Activated CD8-positive, alpha-beta T cell treated with anti-CD3 and anti-CD28 coated beads for 36 hours (primary cell): ENCODE measurements at regions not wholly inside any gene's neighbourhood (a gene's known extent, or its start where the extent isn't known, plus 50 kb on each side); places are given as distances from the start of the nearest gene placed in this dataset.

Source experiments
- ATAC-seq: fragments of 200-7000 bp; cut with Tn5 transposase; one replicate; pipeline ENCODE4 v1.10.0; 2021; ENCODE audit warnings: mild to moderate bottlenecking, moderate library complexity
- CTCF ChIA-PET: fragments of 350-600 bp; sonication (Branson Sonifier 250); formaldehyde crosslinking; loops from one replicate; lab custom pipeline; 2021; ENCODE audit warnings: antibody characterized with exemption; lab: Charles Lee
- POLR2A ChIA-PET: fragments of 350-600 bp; sonication (Branson Sonifier 250); formaldehyde crosslinking; loops from one replicate; lab custom pipeline; 2021; ENCODE audit warnings: antibody characterized with exemption; lab: Charles Lee
- DNase-seq: peaks from one replicate; pipeline ENCODE4 v3.0.0-alpha.2; 2020
- H3K27ac Mint-ChIP-seq: one replicate; pipeline ENCODE4 v1.8.0; 2021; ENCODE audit warnings: mild to moderate bottlenecking, mixed read lengths
- H3K27me3 Mint-ChIP-seq: one replicate; pipeline ENCODE4 v1.8.0; 2021; ENCODE audit warnings: mixed read lengths
- H3K36me3 Mint-ChIP-seq: one replicate; pipeline ENCODE4 v1.8.0; 2021; ENCODE audit warnings: low read depth, mixed read lengths
- H3K4me1 Mint-ChIP-seq: one replicate; pipeline ENCODE4 v1.8.0; 2021; ENCODE audit warnings: low read depth, mixed read lengths
- H3K4me3 Mint-ChIP-seq: one replicate; pipeline ENCODE4 v1.8.0; 2021; ENCODE audit warnings: mild to moderate bottlenecking, moderate library complexity, mixed read lengths
- H3K9me3 Mint-ChIP-seq: one replicate; pipeline ENCODE4 v1.8.0; 2021; ENCODE audit warnings: mixed read lengths
- intact Hi-C: fragments of 100-400 bp; cut with micrococcal nuclease; formaldehyde crosslinking; loops from one replicate; pipeline ENCODE4 v1.10.0; 2022
- TF ChIP-seq, protein P1 (sequence below): fragments of 200-600 bp; IDR thresholded peaks from one replicate; pipeline ENCODE4 v1.8.0; 2022; ENCODE audit warnings: antibody characterized with exemption, mild to moderate bottlenecking

DNA sequence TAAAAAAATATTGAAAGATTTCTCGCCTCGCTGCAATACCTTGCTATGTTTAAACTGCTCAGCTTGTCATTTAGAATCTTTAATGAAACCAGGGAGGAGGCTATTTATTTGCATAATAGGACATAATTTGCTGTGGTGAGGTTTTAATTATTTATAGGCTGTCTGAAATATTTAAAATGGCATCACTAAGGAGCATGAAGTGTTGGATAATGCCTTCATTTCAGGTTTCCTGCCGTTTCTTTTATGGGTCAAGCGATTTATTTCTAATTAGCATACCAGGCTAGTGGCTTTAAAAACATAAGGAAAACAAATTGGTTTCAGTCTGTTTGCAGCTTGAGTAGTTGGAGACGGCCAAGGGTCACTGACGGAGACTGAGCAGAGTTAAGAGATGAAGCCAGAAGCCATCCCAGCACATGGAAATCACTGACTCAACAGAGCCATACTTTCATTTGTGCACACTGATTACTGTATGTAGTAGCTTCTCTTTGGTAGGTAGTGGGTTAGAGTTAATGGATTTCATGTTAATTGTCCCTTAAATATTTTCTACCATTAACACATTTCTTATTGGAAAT lies 1962.4 kb upstream of the TENM3 start:
- Mint-ChIP-seq H3K4me3 (no peak overlapping the region), H3K27me3 (no peaks in the 10 kb centered on the region), H3K9me3 (no peaks in the 10 kb centered on the region), H3K36me3 (no peaks in the 10 kb centered on the region), H3K4me1 (no peaks in the 10 kb centered on the region), H3K27ac (no peak overlapping the region)
- ATAC-seq (no peak), DNase-seq (no peak)
- intact Hi-C loops = no loop called here
- POLR2A ChIA-PET = interaction anchor here (0.7 kb wide), 1 partner anchor 1435 kb away, joined by 3 read pairs; no protein-coding TSS in a partner anchor
- TF ChIP-seq, protein P1, sequence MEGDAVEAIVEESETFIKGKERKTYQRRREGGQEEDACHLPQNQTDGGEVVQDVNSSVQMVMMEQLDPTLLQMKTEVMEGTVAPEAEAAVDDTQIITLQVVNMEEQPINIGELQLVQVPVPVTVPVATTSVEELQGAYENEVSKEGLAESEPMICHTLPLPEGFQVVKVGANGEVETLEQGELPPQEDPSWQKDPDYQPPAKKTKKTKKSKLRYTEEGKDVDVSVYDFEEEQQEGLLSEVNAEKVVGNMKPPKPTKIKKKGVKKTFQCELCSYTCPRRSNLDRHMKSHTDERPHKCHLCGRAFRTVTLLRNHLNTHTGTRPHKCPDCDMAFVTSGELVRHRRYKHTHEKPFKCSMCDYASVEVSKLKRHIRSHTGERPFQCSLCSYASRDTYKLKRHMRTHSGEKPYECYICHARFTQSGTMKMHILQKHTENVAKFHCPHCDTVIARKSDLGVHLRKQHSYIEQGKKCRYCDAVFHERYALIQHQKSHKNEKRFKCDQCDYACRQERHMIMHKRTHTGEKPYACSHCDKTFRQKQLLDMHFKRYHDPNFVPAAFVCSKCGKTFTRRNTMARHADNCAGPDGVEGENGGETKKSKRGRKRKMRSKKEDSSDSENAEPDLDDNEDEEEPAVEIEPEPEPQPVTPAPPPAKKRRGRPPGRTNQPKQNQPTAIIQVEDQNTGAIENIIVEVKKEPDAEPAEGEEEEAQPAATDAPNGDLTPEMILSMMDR = no peak
- CTCF ChIA-PET = no interaction called here

DNA sequence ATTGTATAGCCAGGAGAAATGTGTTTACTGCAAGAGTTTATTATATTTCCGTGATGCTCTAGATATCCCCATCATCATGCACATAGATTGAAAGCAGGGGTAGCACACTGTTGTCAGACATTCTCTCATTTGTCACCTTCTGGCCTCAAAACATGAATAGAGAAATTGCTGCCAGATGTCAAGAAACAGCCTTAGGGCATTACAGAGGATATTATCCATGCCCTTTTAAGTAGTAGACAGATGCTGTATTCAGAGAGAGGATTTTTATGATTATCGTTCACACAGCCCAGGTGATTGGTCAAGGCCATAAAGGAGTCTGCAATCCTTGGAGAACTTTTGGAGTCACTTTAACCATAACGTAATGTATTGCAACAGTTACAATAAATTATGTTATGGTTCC lies 1961.5 kb upstream of the TENM3 start:
- CTCF ChIA-PET = no interaction called here
- Mint-ChIP-seq H3K4me1 (no peaks in the 10 kb centered on the region), H3K27ac (no peak overlapping the region), H3K27me3 (no peaks in the 10 kb centered on the region), H3K4me3 (no peak overlapping the region), H3K9me3 (no peaks in the 10 kb centered on the region), H3K36me3 (no peaks in the 10 kb centered on the region)
- TF ChIP-seq, protein P1 = no peak
- ATAC-seq = no peak
- intact Hi-C loops = no loop called here
- POLR2A ChIA-PET = no interaction called here
- no peak for DNase-seq

DNA sequence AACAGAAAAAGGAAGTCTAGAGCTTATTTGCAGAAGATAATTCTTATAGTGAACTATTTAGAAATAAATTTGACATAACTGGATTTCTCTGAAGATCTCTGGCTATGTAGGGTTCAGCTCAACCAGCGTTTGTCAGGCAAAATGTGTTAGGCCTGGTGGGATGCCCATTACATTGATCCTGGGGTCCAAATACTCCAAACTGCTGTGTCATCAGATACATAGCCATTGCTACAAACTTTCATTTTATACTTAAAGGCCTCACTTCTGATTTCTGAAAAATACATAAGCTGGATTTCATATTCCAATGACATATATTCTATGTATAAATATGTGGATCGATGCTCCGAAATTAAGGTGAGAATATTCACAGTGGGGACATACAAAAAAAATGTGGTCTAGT lies 1958.9 kb upstream of the TENM3 start:
- DNase-seq (no peak), ATAC-seq (no peak)

DNA sequence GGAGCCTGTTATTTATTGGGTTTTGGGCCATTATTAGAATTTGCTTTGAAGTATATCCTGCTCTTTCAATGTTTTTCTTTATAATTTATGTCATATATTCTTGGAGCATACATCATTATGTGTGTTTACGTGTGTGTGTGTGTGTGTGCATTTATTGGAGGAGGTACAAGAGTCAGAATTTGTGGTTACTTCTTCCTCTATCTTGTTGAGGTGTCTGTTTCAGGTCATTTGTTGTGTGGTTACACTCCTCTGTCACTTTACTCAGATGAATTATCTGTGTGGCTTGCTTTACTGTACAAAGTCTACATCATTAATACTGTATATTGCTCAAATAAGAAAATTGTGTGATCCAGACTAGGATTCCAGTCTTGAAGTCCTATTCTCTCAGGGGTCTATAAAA lies 1957.4 kb upstream of the TENM3 start:
- intact Hi-C loops = no loop called here
- H3K4me3 Mint-ChIP-seq = no peak overlapping the region

More for the DNA sequence above, 1958.9 kb upstream of the TENM3 start:
- ChIA-PET POLR2A (no interaction called here), CTCF (interaction anchor here (0.7 to 1.2 kb wide), 2 partner anchors 8 to 170 kb away, joined by 3 read pairs; no protein-coding TSS in a partner anchor)
- H3K36me3 Mint-ChIP-seq = no peaks in the 10 kb centered on the region
- H3K4me1 Mint-ChIP-seq = no peaks in the 10 kb centered on the region
- TF ChIP-seq, protein P1 = no peak
- no peak overlapping the region for H3K4me3 Mint-ChIP-seq
- no peak overlapping the region for H3K27ac Mint-ChIP-seq
- no peaks in the 10 kb centered on the region for H3K9me3 Mint-ChIP-seq
- no peaks in the 10 kb centered on the region for H3K27me3 Mint-ChIP-seq
- intact Hi-C loops = no loop called here

DNA sequence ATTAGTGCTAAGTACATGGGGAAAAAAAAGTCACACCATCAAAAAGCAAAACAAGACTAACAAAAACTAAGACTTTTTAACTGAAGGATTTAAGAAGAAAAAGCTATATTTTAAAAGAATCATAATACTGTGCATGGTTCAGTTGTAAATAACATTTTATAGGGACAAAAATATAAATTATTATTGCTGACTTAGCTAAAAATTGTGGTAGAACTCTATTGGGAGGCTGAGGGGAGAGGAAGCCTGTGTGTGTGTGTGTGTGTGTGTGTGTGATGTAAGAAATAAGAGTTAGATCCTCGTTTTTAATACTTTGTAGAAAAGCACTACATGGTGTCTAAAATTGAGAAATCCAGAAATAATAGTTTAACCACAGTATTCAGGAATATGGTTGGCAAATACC lies 1950.9 kb upstream of the TENM3 start:
- Mint-ChIP-seq H3K27ac (no peak overlapping the region), H3K36me3 (no peaks in the 10 kb centered on the region), H3K4me1 (no peaks in the 10 kb centered on the region), H3K27me3 (no peaks in the 10 kb centered on the region), H3K4me3 (no peak overlapping the region), H3K9me3 (no peaks in the 10 kb centered on the region)
- POLR2A ChIA-PET = no interaction called here
- DNase-seq (no peak), ATAC-seq (no peak)
- TF ChIP-seq, protein P1 = no peak
- CTCF ChIA-PET = interaction anchor here (1.0 kb wide), 1 partner anchor 8 kb away, joined by 3 read pairs; no protein-coding TSS in a partner anchor
- intact Hi-C loops = no loop called here

More for the DNA sequence above, 1957.4 kb upstream of the TENM3 start:
- POLR2A ChIA-PET = no interaction called here
- TF ChIP-seq, protein P1 = no peak
- CTCF ChIA-PET = no interaction called here
- H3K27ac Mint-ChIP-seq = no peak overlapping the region
- ATAC-seq = no peak
- H3K9me3 Mint-ChIP-seq = no peaks in the 10 kb centered on the region
- no peak for DNase-seq
- no peaks in the 10 kb centered on the region for H3K36me3 Mint-ChIP-seq
- no peaks in the 10 kb centered on the region for H3K4me1 Mint-ChIP-seq
- H3K27me3 Mint-ChIP-seq = no peaks in the 10 kb centered on the region
